Trophoblast cell (in vitro differentiated cells and primary cell): ENCODE measurements at regions not wholly inside any gene's neighbourhood (a gene's known extent, or its start where the extent isn't known, plus 50 kb on each side); places are given as distances from the start of the nearest gene placed in this dataset.

Source experiments
- DNase-seq, 2 donors: peaks; one replicate each; pipeline ENCODE4 v3.0.0-alpha.2; 2016
- H2AFZ ChIP-seq: 2 replicates; pipeline ENCODE4 v1.6.1; 2013; ENCODE audit warnings: low read length, moderate library complexity, mild to moderate bottlenecking; ENCODE audit not compliant: insufficient read depth, poor library complexity
- H2AK5ac ChIP-seq: 2 replicates; pipeline ENCODE4 v1.6.1; 2013; ENCODE audit warnings: mild to moderate bottlenecking, low read length
- H2BK120ac ChIP-seq: 2 replicates; pipeline ENCODE4 v1.6.1; 2013; ENCODE audit warnings: low read length, mild to moderate bottlenecking, moderate library complexity; ENCODE audit not compliant: insufficient read depth, poor library complexity
- H2BK12ac ChIP-seq: 2 replicates; pipeline ENCODE4 v1.6.1; 2013; ENCODE audit warnings: mild to moderate bottlenecking, low read length, moderate library complexity
- H2BK5ac ChIP-seq: 2 replicates; pipeline ENCODE4 v1.6.1; 2013; ENCODE audit warnings: low read length, low read depth, moderate library complexity, mild to moderate bottlenecking; ENCODE audit not compliant: poor library complexity
- H3K14ac ChIP-seq: 2 replicates; pipeline ENCODE4 v1.6.1; 2013; ENCODE audit warnings: mild to moderate bottlenecking, low read length
- H3K18ac ChIP-seq: 2 replicates; pipeline ENCODE4 v1.6.1; 2013; ENCODE audit warnings: mild to moderate bottlenecking, low read length
- H3K23ac ChIP-seq: 2 replicates; pipeline ENCODE4 v1.6.1; 2013; ENCODE audit warnings: low read length
- H3K27ac ChIP-seq: 2 replicates; pipeline ENCODE4 v1.5.1; 2013; ENCODE audit warnings: low read depth, mild to moderate bottlenecking, inconsistent platforms, low read length, moderate library complexity
- H3K27me3 ChIP-seq: 2 replicates; pipeline ENCODE4 v1.6.1; 2013; ENCODE audit warnings: inconsistent platforms, mild to moderate bottlenecking, low read length, moderate library complexity; ENCODE audit not compliant: insufficient read depth
- H3K36me3 ChIP-seq, 2 experiments: 1 replicate in 1 of 2; 2 replicates in 1 of 2; pipeline ENCODE4 v1.6.1; 2013; ENCODE audit warnings: low read length in 2 of 2, mild to moderate bottlenecking in 2 of 2, moderate library complexity in 1 of 2; ENCODE audit not compliant: insufficient read depth in 2 of 2, control insufficient read depth in 1 of 2
- H3K4ac ChIP-seq: 2 replicates; pipeline ENCODE4 v1.6.1; 2013; ENCODE audit warnings: low read depth, mild to moderate bottlenecking, low read length, moderate library complexity
- H3K4me1 ChIP-seq, 2 experiments: 1 replicate in 1 of 2; 2 replicates in 1 of 2; pipeline ENCODE4 v1.6.1; 2013; ENCODE audit warnings: low read length in 2 of 2, mild to moderate bottlenecking in 2 of 2, moderate library complexity in 1 of 2; ENCODE audit not compliant: insufficient read depth in 2 of 2, control insufficient read depth in 1 of 2
- H3K4me2 ChIP-seq: 2 replicates; pipeline ENCODE4 v1.6.1; 2013; ENCODE audit warnings: inconsistent platforms, mild to moderate bottlenecking, low read length, moderate library complexity
- H3K4me3 ChIP-seq: 2 replicates; pipeline ENCODE4 v1.5.1; 2013; ENCODE audit warnings: mild to moderate bottlenecking, low read depth, low read length, inconsistent platforms
- H3K79me1 ChIP-seq: one replicate; pipeline ENCODE4 v1.6.1; 2013; ENCODE audit warnings: low read length
- H3K79me2 ChIP-seq: 2 replicates; pipeline ENCODE4 v1.6.1; 2013; ENCODE audit warnings: low read length, mild to moderate bottlenecking; ENCODE audit not compliant: control insufficient read depth, insufficient read depth, poor library complexity
- H3K9ac ChIP-seq: 2 replicates; pipeline ENCODE4 v1.6.1; 2013; ENCODE audit warnings: mild to moderate bottlenecking, low read length
- H3K9me3 ChIP-seq: 2 replicates; pipeline ENCODE4 v1.6.1; 2013; ENCODE audit warnings: low read depth, mild to moderate bottlenecking, control low read depth, inconsistent platforms, low read length; ENCODE audit not compliant: insufficient read depth
- H4K12ac ChIP-seq: 2 replicates; pipeline ENCODE4 v1.6.1; 2013; ENCODE audit warnings: low read depth, mild to moderate bottlenecking, low read length, moderate library complexity
- H4K8ac ChIP-seq: 2 replicates; pipeline ENCODE4 v1.6.1; 2013; ENCODE audit warnings: low read depth, mild to moderate bottlenecking, low read length, moderate library complexity
- H4K91ac ChIP-seq: one replicate; pipeline ENCODE4 v1.6.1; 2013; ENCODE audit warnings: low read depth, mild to moderate bottlenecking, low read length, moderate library complexity
- WGBS: extraction: QIAGEN DNeasy Blood & Tissue Kit; methylation state at CpG from one replicate; pipeline ENCODE4 v1.1.7; 2013; ENCODE audit warnings: missing lambda C conversion rate; ENCODE audit not compliant: insufficient read length, insufficient coverage; ENCODE audit errors: extremely low coverage; 5-methylcytosine and 5-hydroxymethylcytosine counted together

- Histone ChIP-seq H3K4me2 (no peak overlapping the region), H3K79me2 (no peaks in the 10 kb centered on the region), H4K91ac (no peak overlapping the region), H3K27ac (no peak overlapping the region), H2BK120ac (no peak overlapping the region), H3K4me1 (no peaks in the 10 kb centered on the region), H4K12ac (no peak overlapping the region), H3K23ac (no peak overlapping the region), H2AFZ (no peak overlapping the region), H2BK5ac (no peak overlapping the region), H4K8ac (no peak overlapping the region), H3K18ac (no peak overlapping the region), H3K27me3 (no peaks in the 10 kb centered on the region), H3K9me3 (no peaks in the 10 kb centered on the region), H2BK12ac (no peak overlapping the region), H3K4me3 (no peak overlapping the region), H2AK5ac (no peak overlapping the region), H3K4ac (no peak overlapping the region), H3K14ac (no peak overlapping the region), H3K79me1 (no peaks in the 10 kb centered on the region), H3K36me3 (no peaks in the 10 kb centered on the region), H3K9ac (no peak overlapping the region)
- WGBS = no CpG with 5 or more reads among the region's 4 CpGs
- DNase-seq = no peak
Measured at GRCh38 chr10:110366635-110367034, 61.9 kb upstream of the SMNDC1 start.

DNA sequence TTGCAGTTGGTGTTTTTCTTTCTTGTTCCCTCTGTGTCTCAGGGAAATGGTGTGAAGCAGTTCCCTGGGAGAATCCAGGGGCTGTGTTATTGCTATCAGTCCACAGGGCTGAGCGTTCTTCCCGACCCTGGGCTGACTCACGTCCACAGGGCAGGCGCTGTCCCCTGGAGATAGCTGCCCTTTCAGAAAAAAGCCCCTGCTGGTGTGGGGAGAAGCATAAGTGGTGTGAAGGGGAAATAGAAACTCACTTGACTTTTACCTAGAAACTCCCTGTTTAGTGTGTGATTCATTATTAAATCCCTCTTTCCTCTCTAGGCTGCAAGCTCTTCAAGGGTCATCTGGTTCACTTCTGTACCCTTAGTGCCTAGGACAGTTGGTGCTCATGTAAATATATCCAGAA is 63.3 kb upstream of the SMNDC1 start:
- no peaks in the 10 kb centered on the region for H3K27me3 ChIP-seq
- H3K4me2 ChIP-seq = no peak overlapping the region
- no peaks in the 10 kb centered on the region for H3K79me1 ChIP-seq
- no peak overlapping the region for H3K18ac ChIP-seq
- no peaks in the 10 kb centered on the region for H3K36me3 ChIP-seq
- no peak overlapping the region for H3K23ac ChIP-seq
- no peak for DNase-seq
- no peak overlapping the region for H3K4ac ChIP-seq
- H3K14ac ChIP-seq = no peak overlapping the region
- no peaks in the 10 kb centered on the region for H3K79me2 ChIP-seq
- H2BK5ac ChIP-seq = no peak overlapping the region
- no peak overlapping the region for H3K4me3 ChIP-seq
- no peak overlapping the region for H2AFZ ChIP-seq
- no peak overlapping the region for H2BK12ac ChIP-seq
- H3K4me1 ChIP-seq = no peaks in the 10 kb centered on the region
- H4K12ac ChIP-seq = no peak overlapping the region
- no peak overlapping the region for H2BK120ac ChIP-seq
- WGBS = no CpG with 5 or more reads among the region's 4 CpGs
- H2AK5ac ChIP-seq = no peak overlapping the region
- no peak overlapping the region for H3K27ac ChIP-seq
- H3K9ac ChIP-seq = no peak overlapping the region
- H3K9me3 ChIP-seq = no peaks in the 10 kb centered on the region
- H4K8ac ChIP-seq = no peak overlapping the region
- no peak overlapping the region for H4K91ac ChIP-seq

DNA sequence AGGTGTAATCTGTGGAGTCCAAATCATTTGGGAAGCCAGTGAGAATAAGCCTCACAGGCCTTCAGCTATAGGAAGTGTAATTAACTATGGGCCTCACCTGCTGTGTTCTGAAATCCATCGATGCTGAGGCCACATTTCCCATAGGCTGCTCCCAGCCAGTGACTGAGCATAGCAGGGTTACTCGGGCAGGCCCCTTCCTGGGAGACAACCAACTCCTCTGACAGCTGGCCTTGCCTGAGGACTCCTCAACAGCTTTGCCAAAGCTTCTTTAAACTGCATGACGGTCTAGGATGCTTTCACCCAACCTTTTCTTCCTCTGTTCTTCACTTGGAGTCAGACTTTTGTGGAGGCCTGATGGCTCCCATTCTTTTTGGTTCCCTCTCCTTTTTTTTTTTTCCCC is 63.8 kb upstream of the SMNDC1 start:
- no peak overlapping the region for H2BK5ac ChIP-seq
- no peaks in the 10 kb centered on the region for H3K9me3 ChIP-seq
- H2AFZ ChIP-seq = no peak overlapping the region
- H3K4ac ChIP-seq = no peak overlapping the region
- H3K36me3 ChIP-seq = no peaks in the 10 kb centered on the region
- no peaks in the 10 kb centered on the region for H3K79me1 ChIP-seq
- no peak overlapping the region for H2BK120ac ChIP-seq
- no peak overlapping the region for H2BK12ac ChIP-seq
- H4K12ac ChIP-seq = no peak overlapping the region
- H3K23ac ChIP-seq = no peak overlapping the region
- no peak overlapping the region for H3K4me2 ChIP-seq
- H3K4me1 ChIP-seq = no peaks in the 10 kb centered on the region
- H3K79me2 ChIP-seq = no peaks in the 10 kb centered on the region
- no peak for DNase-seq
- H3K4me3 ChIP-seq = no peak overlapping the region
- no CpG with 5 or more reads among the region's 3 CpGs for WGBS
- H3K14ac ChIP-seq = no peak overlapping the region
- H2AK5ac ChIP-seq = no peak overlapping the region
- H3K9ac ChIP-seq = no peak overlapping the region
- H4K91ac ChIP-seq = no peak overlapping the region
- H3K18ac ChIP-seq = no peak overlapping the region
- no peaks in the 10 kb centered on the region for H3K27me3 ChIP-seq
- no peak overlapping the region for H3K27ac ChIP-seq
- no peak overlapping the region for H4K8ac ChIP-seq

DNA sequence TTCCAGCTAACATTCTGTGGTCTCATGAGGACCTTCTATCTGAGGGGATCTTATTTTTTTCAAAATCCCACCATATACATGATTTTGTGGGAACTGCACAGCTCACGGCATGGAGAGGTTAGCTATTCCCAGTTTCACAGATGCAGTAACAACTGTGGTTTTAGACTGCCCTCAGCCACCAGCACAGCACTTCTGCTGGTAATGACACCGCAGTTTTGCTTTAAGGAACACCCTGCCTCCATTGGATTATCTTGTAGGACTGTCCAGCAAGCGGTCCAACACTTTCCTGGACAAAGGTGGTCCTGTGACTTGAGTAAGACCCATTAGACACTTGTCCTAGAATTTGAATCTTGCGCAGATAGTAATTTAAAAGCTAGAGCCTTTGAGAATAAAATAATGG is 65.3 kb upstream of the SMNDC1 start:
- Histone ChIP-seq H2BK12ac (no peak overlapping the region), H2AK5ac (no peak overlapping the region), H3K4me3 (no peak overlapping the region), H3K18ac (no peak overlapping the region), H3K4ac (no peak overlapping the region), H3K4me1 (no peaks in the 10 kb centered on the region), H3K9me3 (no peaks in the 10 kb centered on the region), H2BK5ac (no peak overlapping the region), H2AFZ (no peak overlapping the region), H3K4me2 (no peak overlapping the region), H4K8ac (no peak overlapping the region), H2BK120ac (no peak overlapping the region), H3K27ac (no peak overlapping the region), H3K27me3 (no peaks in the 10 kb centered on the region), H3K23ac (no peak overlapping the region), H3K14ac (no peak overlapping the region), H4K91ac (no peak overlapping the region), H4K12ac (no peak overlapping the region), H3K36me3 (no peaks in the 10 kb centered on the region), H3K9ac (no peak overlapping the region), H3K79me2 (peaks cover under 1% of the 10 kb centered on the region), H3K79me1 (no peaks in the 10 kb centered on the region)
- no peak for DNase-seq
- WGBS = no CpG with 5 or more reads among the region's 4 CpGs
